HEK293 (cell line): ENCODE measurements at regions not wholly inside any gene's neighbourhood (a gene's known extent, or its start where the extent isn't known, plus 50 kb on each side); places are given as distances from the start of the nearest gene placed in this dataset.

Experiments
- CTCF ChIA-PET: fragments of 350-600 bp; formaldehyde crosslinking; extraction: SDS; loops from one replicate; lab custom pipeline; 2021; ENCODE audit warnings: antibody characterized with exemption; lab: Yijun Ruan, JAX
- POLR2A ChIA-PET: fragments of 300-600 bp; formaldehyde crosslinking; extraction: SDS; loops from one replicate; lab custom pipeline; 2020; ENCODE audit warnings: antibody characterized with exemption, inconsistent platforms; lab: Yijun Ruan, JAX
- H3K27ac ChIP-seq: fragments of 200-500 bp; sonication (Bioruptor generic); 2 replicates; pipeline ENCODE4 v1.5.1; 2014; ENCODE audit warnings: low read depth, low read length, control low read depth, inconsistent platforms; ENCODE audit errors: extremely low read depth
- H3K36me3 ChIP-seq, 2 experiments: fragments of 200-500 bp in 1 of 2; sonication (Bioruptor generic) in 1 of 2; 1 replicate in 1 of 2; 2 replicates in 1 of 2; pipeline ENCODE4 v1.5.1; 2014 to 2017; ENCODE audit warnings: inconsistent platforms in 2 of 2, low read length in 2 of 2; ENCODE audit not compliant: control insufficient read depth in 2 of 2, insufficient read depth in 1 of 2
- H3K4me1 ChIP-seq: fragments of 200-500 bp; sonication (Bioruptor generic); 2 replicates; pipeline ENCODE4 v1.5.1; 2014; ENCODE audit warnings: mild to moderate bottlenecking, low read length, inconsistent platforms; ENCODE audit not compliant: control insufficient read depth, insufficient read depth
- H3K4me3 ChIP-seq: 2 replicates; pipeline ENCODE4 v1.5.1; 2011; ENCODE audit warnings: low read depth, mild to moderate bottlenecking, control low read depth, low read length, moderate library complexity
- H3K9me3 ChIP-seq: fragments of 200-500 bp; sonication (Bioruptor generic); 2 replicates; pipeline ENCODE4 v1.5.1; 2014; ENCODE audit warnings: low read depth, low read length, inconsistent platforms; ENCODE audit not compliant: control insufficient read depth, insufficient read depth
- GLI2 ChIP-seq: fragments of 450-650 bp; formaldehyde crosslinking; IDR thresholded peaks from 2 replicates; pipeline ENCODE4; 2017; ENCODE audit warnings: missing biosample characterization, missing genetic modification characterization, low read depth, borderline replicate concordance
- KLF10 ChIP-seq: fragments of 450-650 bp; IDR thresholded peaks from 2 replicates; pipeline ENCODE4 v1.5.1; 2018; ENCODE audit warnings: missing biosample characterization, mild to moderate bottlenecking, missing genetic modification characterization
- OSR2 ChIP-seq: fragments of 450-650 bp; formaldehyde crosslinking; IDR thresholded peaks from 2 replicates; pipeline ENCODE4 v1.5.1; 2016; ENCODE audit warnings: missing biosample characterization, missing genetic modification characterization
- PRDM6 ChIP-seq: fragments of 450-650 bp; formaldehyde crosslinking; IDR thresholded peaks from 2 replicates; pipeline ENCODE4 v1.5.1; 2017; ENCODE audit warnings: missing biosample characterization, missing genetic modification characterization
- SCRT2 ChIP-seq: fragments of 450-650 bp; formaldehyde crosslinking; IDR thresholded peaks from 2 replicates; pipeline ENCODE4 v1.5.1; 2016; ENCODE audit warnings: missing biosample characterization, missing genetic modification characterization
- SP2 ChIP-seq: fragments of 450-650 bp; formaldehyde crosslinking; IDR thresholded peaks from 2 replicates; pipeline ENCODE4 v1.5.1; 2016; ENCODE audit warnings: missing biosample characterization, missing genetic modification characterization
- ZFHX2 ChIP-seq: fragments of 450-650 bp; formaldehyde crosslinking; conservative IDR thresholded peaks from 2 replicates; pipeline ENCODE4 v1.5.1; 2016; ENCODE audit warnings: missing biosample characterization, missing genetic modification characterization
- ZFP3 ChIP-seq: fragments of 450-650 bp; formaldehyde crosslinking; IDR thresholded peaks from 2 replicates; pipeline ENCODE4 v1.5.1; 2016; ENCODE audit warnings: low read depth, missing biosample characterization, missing genetic modification characterization
- ZFP37 ChIP-seq: fragments of 450-650 bp; formaldehyde crosslinking; IDR thresholded peaks from 2 replicates; pipeline ENCODE4 v1.5.1; 2016; ENCODE audit warnings: missing biosample characterization, missing genetic modification characterization
- ZFP69B ChIP-seq: fragments of 450-650 bp; formaldehyde crosslinking; IDR thresholded peaks from 2 replicates; pipeline ENCODE4 v1.5.1; 2016; ENCODE audit warnings: missing biosample characterization, missing genetic modification characterization
- ZNF10 ChIP-seq: fragments of 450-650 bp; formaldehyde crosslinking; IDR thresholded peaks from 2 replicates; pipeline ENCODE4 v1.5.1; 2017; ENCODE audit warnings: missing biosample characterization, missing genetic modification characterization
- ZNF155 ChIP-seq: fragments of 450-650 bp; formaldehyde crosslinking; IDR thresholded peaks from 2 replicates; pipeline ENCODE4 v1.5.1; 2016; ENCODE audit warnings: missing biosample characterization, missing genetic modification characterization
- ZNF211 ChIP-seq: fragments of 450-650 bp; formaldehyde crosslinking; IDR thresholded peaks from 2 replicates; pipeline ENCODE4 v1.5.1; 2016; ENCODE audit warnings: low read depth, missing biosample characterization, missing genetic modification characterization
- ZNF214 ChIP-seq: fragments of 450-650 bp; formaldehyde crosslinking; IDR thresholded peaks from 2 replicates; pipeline ENCODE4 v1.5.1; 2017; ENCODE audit warnings: missing biosample characterization, mild to moderate bottlenecking, missing genetic modification characterization, borderline replicate concordance
- ZNF221 ChIP-seq: fragments of 450-650 bp; formaldehyde crosslinking; IDR thresholded peaks from 2 replicates; pipeline ENCODE4 v1.5.1; 2017; ENCODE audit warnings: missing biosample characterization, missing genetic modification characterization, borderline replicate concordance
- ZNF266 ChIP-seq: fragments of 450-650 bp; formaldehyde crosslinking; IDR thresholded peaks from 2 replicates; pipeline ENCODE4 v1.5.1; 2016; ENCODE audit warnings: missing biosample characterization, missing genetic modification characterization, low read depth
- ZNF274 ChIP-seq, 2 experiments: fragments of 200-500 bp in 1 of 2; fragments of 450-650 bp in 1 of 2; sonication (Bioruptor generic) in 1 of 2; formaldehyde crosslinking in 1 of 2; IDR thresholded peaks; 2 replicates each; pipeline versions ENCODE4 v1.5.1 to v1.6.1; 2014 to 2016; ENCODE audit warnings: borderline replicate concordance in 1 of 2, inconsistent platforms in 1 of 2, low read length in 1 of 2, missing biosample characterization in 1 of 2, missing genetic modification characterization in 1 of 2
- ZNF324 ChIP-seq: fragments of 450-650 bp; formaldehyde crosslinking; IDR thresholded peaks from 2 replicates; pipeline ENCODE4 v1.5.1; 2016; ENCODE audit warnings: missing biosample characterization, missing genetic modification characterization
- ZNF529 ChIP-seq: fragments of 450-650 bp; formaldehyde crosslinking; IDR thresholded peaks from 2 replicates; pipeline ENCODE4 v1.5.1; 2017; ENCODE audit warnings: missing genetic modification characterization, missing biosample characterization; ENCODE audit not compliant: insufficient replicate concordance
- ZNF596 ChIP-seq: fragments of 450-650 bp; IDR thresholded peaks from 2 replicates; pipeline ENCODE4 v1.5.0; 2018; ENCODE audit warnings: missing biosample characterization, mild to moderate bottlenecking, missing genetic modification characterization, moderate library complexity
- ZNF707 ChIP-seq: fragments of 450-650 bp; formaldehyde crosslinking; IDR thresholded peaks from 2 replicates; pipeline ENCODE4 v1.5.1; 2016; ENCODE audit warnings: missing biosample characterization, missing genetic modification characterization
- ZNF791 ChIP-seq: fragments of 450-650 bp; formaldehyde crosslinking; IDR thresholded peaks from 2 replicates; pipeline ENCODE4 v1.5.1; 2016; ENCODE audit warnings: missing biosample characterization, missing genetic modification characterization
- ZXDB ChIP-seq: fragments of 450-650 bp; formaldehyde crosslinking; IDR thresholded peaks from 2 replicates; pipeline ENCODE4 v1.5.1; 2016; ENCODE audit warnings: missing biosample characterization, missing genetic modification characterization
- TF ChIP-seq, protein P1 (sequence below): IDR thresholded peaks from 2 replicates; pipeline ENCODE4 v1.6.1; 2011; ENCODE audit warnings: mild to moderate bottlenecking, low read depth, low read length, borderline replicate concordance

DNA sequence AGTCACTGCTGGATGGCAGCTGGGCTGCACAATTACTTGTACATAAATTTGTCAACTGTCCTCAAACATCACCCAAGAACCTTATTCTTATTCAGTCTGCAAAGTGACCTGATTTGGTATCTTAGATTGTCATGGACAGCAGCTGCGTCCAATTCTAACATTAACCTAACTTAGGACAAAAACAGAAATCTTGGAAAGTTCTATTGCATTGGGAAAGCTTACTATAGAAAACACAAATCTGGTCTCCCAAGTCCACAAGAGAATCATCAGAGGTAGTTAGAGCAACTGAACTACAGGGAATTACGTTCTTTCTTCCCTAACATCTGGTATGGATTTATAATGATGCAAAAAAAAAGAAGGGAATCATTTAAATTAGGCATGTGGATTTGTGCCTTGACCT, 283.9 kb downstream of the NR2F1-AS1 start:
- ChIA-PET CTCF (no interaction called here), POLR2A (no interaction called here)
- Histone ChIP-seq H3K9me3 (no peaks in the 10 kb centered on the region), H3K4me1 (peaks cover 20% of the 10 kb centered on the region), H3K36me3 (no peaks in the 10 kb centered on the region), H3K27ac (no peak overlapping the region), H3K4me3 (no peak overlapping the region)
- no peak for TF ChIP-seq OSR2

DNA sequence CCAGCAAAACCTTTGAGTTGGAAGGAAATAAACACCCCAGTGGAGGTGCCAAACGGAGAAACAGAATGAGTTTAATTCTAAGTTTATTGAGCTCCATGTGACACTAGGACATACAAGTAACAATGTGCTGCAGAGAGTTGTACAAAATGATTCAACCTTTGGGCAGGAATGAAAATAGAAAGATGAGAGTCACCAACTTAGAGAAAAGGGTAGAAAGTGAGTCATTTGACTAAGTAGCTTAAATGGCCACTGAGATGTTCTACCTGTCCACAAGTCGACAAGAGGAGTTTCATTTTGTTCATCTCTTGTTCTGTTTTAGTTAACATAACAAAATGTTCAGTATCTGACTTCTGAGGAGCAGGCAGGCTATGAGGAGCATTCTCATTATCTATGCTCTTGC, 284.7 kb downstream of the NR2F1-AS1 start:
- TF ChIP-seq ZNF707 (tag by site-specific recombination) (no peak), KLF10 (tag by site-specific recombination) (no peak), ZNF155 (tag by site-specific recombination) (no peak), ZNF274 (IDR thresholded peaks at IDR 0.05; ENCODE audit: low read length) (no peak), ZNF274 (tag by site-specific recombination; IDR thresholded peaks at IDR 0.05; ENCODE audit: borderline replicate concordance) (no peak), ZNF596 (tag by site-specific recombination) (no peak), PRDM6 (tag by site-specific recombination) (no peak), ZFP3 (tag by site-specific recombination) (no peak), SCRT2 (no peak), SP2 (tag by site-specific recombination) (no peak)
- Histone ChIP-seq H3K4me1 (peaks cover 18% of the 10 kb centered on the region), H3K9me3 (no peaks in the 10 kb centered on the region), H3K4me3 (no peak overlapping the region), H3K36me3 (no peaks in the 10 kb centered on the region), H3K27ac (no peak overlapping the region)
- POLR2A ChIA-PET = no interaction called here
- CTCF ChIA-PET = interaction anchor here (0.9 kb wide), 1 partner anchor 27 kb away, joined by 4 read pairs; no protein-coding TSS in a partner anchor

DNA sequence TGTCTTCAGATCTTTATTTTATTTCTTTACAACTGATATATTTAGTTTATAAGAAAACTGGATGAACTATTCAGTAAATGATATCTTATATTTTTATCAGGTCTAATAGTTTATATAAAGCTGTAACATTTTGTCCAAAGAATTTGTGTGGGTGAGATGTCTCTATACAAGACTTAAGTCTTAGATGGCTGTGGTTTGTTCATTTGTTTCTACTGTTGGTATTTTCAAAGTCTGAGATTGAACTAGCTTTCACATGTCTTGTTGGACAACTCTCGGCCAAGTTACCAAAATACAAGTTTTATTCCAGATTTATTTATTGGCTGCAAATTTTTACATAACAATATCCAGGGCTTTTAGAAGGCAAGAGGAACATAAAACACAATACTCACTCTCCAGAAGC, 286.0 kb downstream of the NR2F1-AS1 start:
- Histone ChIP-seq H3K9me3 (no peaks in the 10 kb centered on the region), H3K4me1 (peaks cover 5% of the 10 kb centered on the region), H3K4me3 (no peak overlapping the region), H3K27ac (no peak overlapping the region), H3K36me3 (no peaks in the 10 kb centered on the region)
- POLR2A ChIA-PET = no interaction called here
- CTCF ChIA-PET = no interaction called here
- TF ChIP-seq ZNF214 (tag by site-specific recombination) = no peak
- TF ChIP-seq ZNF10 (tag by site-specific recombination) = no peak
- no peak for TF ChIP-seq ZNF324
- TF ChIP-seq ZNF211 (tag by site-specific recombination) = no peak
- TF ChIP-seq ZNF266 = no peak
- no peak for TF ChIP-seq ZFHX2
- no peak for TF ChIP-seq ZFP37 (tag by site-specific recombination)
- TF ChIP-seq ZNF221 (tag by site-specific recombination) = no peak
- no peak for TF ChIP-seq ZFP69B (tag by site-specific recombination)
- TF ChIP-seq ZNF791 = no peak
- TF ChIP-seq GLI2 (tag by site-specific recombination) = no peak
- no peak for TF ChIP-seq ZXDB (tag by site-specific recombination)
- TF ChIP-seq, protein P1, sequence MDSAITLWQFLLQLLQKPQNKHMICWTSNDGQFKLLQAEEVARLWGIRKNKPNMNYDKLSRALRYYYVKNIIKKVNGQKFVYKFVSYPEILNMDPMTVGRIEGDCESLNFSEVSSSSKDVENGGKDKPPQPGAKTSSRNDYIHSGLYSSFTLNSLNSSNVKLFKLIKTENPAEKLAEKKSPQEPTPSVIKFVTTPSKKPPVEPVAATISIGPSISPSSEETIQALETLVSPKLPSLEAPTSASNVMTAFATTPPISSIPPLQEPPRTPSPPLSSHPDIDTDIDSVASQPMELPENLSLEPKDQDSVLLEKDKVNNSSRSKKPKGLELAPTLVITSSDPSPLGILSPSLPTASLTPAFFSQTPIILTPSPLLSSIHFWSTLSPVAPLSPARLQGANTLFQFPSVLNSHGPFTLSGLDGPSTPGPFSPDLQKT = no peak
- TF ChIP-seq ZNF529 (tag by site-specific recombination) = no peak
